ENCODE measurements at regions not wholly inside any gene's neighbourhood (a gene's known extent, or its start where the extent isn't known, plus 50 kb on each side); places are given as distances from the start of the nearest gene placed in this dataset.
"Not testable (repeated sequence)": the region's sequence is repeated elsewhere in the genome, so short reads cannot be mapped to it uniquely, and the experiment has no call there.

DNA sequence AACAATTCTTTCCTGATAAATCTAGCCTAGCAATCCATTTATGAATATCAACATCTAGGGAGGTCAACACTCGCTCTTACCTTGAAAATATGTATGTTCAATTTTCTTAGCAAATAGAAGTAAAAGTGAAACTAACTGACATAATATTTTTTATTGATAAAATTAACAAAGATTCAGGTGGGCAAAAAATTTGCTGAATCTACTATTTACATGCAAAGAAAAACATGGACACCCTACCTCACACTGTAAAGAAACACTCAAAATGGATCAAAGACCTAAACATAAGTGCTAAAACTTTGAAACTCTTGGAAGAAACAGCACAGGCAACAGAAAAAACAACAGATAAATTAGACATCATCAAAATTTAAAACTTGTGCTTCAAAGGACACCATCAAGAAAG, 151.6 kb upstream of the MYRIP start:
- no peak for DNase-seq

DNA sequence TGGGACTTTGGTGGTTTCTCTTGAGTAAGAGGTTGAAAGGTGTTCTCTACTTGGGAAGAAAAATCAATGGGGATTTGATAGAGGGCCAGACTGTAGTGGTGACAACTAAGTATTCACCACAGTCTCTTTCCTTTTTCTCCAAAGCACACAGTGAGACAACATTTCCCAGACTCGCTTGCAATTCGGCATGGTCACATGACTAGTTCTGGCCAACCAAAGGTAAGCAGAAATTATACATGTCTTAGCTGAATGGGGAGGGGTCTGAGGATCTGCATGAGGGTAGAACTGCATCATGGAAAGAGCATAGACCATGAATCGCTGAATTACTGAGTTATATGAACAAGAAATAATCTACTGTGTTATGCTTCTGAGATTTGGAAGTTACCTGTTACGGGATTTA, 144.5 kb upstream of the MYRIP start:
- DNase-seq = no peak

DNA sequence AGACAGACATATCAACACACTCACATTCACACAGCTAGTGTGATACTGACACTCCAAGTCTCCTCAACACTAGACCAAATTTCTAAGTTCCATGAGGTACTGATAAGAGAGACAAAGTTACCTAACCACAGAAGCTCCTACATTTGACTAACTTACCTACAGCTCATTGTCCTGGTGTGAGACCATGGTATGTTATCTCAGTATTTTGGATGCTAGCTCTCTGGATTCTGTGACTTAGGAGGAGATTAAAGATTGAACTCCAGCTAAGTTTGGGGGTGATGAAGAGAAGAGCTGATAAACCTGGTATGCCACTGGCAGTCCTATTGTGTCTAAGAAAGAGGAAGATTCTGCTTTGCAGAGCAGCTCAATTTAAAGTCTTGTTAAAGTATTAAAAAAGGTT, 144.0 kb upstream of the MYRIP start:
- no peak for DNase-seq

DNA sequence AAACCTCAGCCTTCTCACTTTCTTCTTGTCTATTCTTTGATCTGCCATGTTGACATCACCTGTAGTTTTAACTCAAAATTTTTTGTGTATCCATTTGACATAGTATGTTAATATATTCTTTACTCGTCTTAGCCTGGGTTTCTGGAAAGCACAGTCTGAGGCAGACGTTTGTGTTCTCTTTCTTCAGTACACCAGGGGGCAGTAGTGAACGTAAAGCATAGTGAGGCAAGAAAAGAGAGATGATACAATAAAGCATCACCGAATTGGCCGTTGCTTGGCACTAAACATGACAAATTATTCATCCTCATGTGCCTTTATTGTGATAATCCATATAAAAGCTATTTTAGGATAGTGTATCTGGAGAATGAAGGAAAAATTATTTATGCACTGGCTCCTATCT, 141.0 kb upstream of the MYRIP start:
- DNase-seq = peak; percentile 0 to 38

DNA sequence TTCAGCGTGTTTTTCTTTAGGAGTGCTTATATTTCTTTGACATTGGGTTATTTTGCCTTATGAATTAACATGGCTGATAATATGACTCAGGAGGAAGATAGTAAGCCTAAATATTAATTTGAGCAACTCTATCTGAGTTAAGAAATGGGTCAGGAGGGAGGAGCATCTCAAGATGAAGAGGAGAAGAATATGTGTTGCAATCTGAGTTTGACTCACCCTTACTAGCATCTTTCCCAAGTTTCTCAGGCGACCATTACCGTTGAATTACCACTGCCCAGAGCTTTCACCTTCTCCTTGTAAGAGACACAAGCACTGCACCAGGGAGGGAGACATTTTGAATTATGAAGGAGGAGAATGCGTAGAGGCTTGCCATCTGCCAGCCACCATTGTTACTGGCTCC, 138.3 kb upstream of the MYRIP start:
- DNase-seq = no peak

DNA sequence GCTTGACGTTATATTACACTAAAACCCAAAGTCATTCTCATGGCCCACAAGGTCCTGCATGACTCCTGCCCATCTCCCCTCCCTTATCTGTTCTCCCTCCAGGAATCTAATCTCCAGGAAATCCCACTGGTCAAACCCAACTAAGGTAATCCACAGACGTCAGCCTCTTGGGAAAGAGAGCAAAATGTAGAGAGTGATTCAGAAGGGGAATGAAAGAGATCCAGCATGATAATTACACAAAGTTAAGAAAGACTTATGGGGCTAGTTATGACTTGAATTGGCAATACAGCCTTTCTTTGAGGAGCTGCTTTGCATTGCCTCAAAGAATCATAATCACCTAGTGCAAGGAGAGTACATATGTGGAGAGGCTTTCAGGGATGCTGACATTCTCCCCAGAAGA, 137.8 kb upstream of the MYRIP start:
- no peak for DNase-seq

DNA sequence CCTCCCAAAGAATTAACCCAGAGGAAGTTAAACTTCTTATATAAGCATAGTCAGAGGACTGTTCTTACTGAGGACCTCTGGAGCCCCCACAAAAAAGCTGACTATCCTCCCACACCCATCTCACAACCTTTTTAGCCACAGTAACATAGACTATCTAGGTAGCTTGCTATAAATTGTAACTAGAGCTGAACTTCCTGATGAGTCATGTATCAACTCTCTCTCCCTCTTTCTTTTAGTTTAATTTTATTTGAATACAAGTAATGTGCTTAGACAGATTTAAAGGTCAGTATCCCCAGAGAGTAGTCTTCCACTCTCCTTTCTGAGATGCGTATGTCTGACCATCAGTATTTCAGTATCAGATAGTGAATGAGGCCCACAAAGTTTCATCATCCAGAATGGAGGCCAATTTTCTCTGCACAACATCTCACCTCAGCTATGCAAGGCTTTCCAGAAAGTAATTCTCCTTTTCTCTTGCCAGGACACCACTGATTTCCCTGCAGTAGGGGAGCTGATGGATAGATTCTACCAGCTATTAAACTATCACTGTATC, 104.0 kb upstream of the MYRIP start:
- DNase-seq = no peak

DNA sequence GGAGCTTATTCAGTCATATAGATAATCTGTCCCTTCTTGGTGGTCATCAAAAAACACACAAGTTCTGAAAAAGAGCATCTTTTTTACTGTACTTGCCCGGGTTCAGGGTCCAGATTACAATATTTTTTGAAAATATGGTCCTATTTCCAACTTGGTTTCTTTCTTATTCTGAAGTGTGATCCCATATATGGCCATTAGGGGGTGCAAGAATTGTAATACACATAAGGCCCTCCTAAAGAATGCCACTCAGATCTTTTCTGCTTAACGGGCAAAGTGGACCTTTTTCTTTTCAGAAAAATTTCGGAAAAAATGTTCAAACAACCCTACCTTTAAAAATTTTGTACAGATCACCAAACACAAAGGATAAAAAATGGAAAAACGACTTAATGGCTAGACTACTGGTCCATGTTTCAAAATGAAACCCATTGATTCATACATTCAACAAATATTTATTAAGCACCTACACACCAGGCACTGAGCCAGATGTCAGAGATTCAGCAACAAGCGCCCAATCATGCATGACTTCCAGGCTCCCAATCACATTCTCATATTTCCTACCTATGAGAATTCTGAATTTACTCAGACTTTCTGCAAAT, 102.0 kb upstream of the MYRIP start:
- DNase-seq = peak; percentile 2 to 5

DNA sequence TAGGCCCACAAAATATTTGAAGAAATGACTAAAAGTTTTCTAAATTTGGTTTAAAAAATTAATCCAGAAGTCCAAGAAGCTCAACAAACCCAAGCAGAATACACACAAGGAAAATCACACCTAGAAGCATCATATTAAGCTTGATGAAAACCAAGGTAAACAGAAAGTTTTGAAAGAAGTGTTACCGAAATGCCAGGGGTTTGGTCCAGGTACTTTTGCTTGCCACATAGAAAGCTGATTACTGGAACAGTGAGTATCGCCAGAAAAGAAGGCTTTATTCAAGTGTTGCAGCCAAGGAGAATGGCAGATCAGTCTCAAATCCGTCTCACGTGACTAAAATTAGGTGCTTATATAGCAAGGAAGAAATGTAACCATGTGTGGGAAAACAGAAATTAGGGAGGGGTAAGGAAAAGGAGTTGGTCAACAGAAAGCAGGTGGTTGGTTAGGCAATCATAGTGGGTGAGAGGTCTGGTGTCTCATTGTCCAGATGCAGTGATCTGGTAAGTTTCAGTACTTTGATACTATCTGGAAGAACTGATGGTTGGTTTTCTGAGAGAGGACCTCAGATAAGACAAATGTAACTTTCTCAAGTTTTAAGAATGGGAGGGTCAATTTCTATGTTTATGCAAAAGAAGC, 96.9 kb upstream of the MYRIP start:
- DNase-seq = no peak

DNA sequence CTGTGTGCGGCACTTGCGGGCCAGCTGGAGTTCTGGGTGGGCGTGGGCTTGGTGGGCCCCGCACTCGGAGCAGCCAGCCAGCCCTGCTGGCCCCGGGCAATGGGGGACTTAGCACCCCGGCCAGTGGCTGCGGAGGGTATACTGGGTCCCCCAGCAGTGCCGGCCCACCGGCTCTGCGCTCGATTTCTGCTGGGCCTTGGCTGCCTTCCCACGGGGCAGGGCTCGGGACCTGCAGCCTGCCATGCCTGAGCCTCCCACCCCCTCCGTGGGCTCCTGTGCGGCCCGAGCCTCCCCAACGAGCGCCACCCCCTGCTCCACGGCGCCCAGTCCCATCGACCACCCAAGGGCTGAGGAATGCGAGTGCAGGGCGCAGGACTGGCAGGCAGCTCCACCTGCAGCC, 96.1 kb upstream of the MYRIP start:
- DNase-seq = not testable (repeated sequence)

DNA sequence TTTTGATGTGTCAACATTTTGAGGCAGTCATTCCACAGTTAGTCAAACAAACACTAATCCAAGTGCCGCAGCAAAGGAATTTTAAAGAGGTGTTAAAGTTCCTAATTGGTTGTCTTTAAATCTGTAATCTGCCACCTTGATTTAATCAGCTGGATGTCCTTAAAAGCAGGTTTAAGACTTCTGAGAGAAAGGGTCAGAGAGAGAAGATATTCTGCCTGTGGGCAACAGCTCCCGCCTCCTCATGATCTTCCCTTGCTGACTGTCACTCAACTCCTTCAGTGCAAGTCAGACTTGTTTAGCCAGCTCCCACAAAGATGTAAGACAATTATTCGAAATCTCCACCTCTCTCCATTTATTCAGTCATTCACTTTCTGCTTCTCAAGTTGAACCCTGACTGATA, 92.6 kb upstream of the MYRIP start:
- DNase-seq = no peak

DNA sequence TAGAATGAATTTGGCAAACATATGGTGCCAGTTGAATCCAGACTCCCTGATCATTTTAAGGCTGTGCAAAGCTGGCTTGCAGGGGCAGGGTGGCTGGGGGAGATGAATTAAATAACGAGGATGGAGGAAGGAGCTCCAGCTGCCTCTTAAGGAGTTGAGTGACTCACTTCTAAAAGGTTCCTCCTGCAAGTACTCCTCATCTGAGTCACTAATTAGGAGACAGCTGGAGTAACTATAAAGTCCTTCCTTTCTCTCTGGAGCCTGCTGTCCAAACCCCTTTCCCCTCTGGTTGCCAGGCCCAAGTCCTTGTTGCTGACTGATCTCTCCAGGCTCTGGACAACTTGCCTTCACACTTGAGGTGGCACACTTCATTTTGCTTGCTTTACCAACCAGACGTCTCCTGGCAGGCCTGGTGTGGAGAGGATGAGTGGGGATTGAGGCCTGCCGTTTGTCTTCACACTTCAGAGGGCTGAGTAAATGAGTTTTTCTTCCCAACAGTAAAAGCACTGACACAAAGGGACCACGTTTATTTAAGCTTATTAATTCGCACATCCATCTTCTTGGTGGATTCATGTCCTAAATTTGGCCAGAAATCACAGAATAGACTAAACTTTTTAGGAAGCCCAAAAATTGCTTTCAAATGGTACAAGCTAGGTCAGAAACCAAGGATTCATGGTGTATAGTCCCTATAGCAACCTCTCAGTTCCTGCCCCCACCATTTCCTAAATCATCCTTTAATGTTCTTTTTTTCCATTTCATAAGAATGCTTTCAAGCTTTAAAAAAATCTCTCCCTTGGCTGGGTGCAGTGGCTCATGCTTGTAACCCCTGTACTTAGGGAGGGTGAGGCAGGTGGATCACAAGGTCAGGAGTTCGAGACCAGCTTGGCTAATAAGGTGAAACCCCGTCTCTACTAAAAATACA, 90.5 kb upstream of the MYRIP start:
- no peak for DNase-seq

DNA sequence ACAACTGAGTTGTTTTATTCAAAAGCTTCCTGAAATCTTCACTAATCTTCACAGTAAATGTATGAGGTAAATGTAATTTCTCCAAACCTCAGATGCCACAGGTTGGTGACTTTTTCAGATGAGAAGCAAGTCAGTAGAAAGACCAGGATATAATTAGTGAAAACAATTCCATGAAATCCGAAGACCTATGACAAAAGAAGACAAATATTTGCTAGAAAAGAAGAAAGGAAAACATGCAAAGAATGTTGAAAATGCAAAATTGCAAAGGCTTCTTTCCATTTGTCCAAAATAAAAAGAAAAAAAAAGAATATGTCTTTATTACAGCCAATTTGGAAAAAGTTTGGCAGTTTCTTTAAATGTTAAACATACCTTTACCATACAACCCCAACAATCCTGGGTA, 88.3 kb upstream of the MYRIP start:
- DNase-seq = no peak

DNA sequence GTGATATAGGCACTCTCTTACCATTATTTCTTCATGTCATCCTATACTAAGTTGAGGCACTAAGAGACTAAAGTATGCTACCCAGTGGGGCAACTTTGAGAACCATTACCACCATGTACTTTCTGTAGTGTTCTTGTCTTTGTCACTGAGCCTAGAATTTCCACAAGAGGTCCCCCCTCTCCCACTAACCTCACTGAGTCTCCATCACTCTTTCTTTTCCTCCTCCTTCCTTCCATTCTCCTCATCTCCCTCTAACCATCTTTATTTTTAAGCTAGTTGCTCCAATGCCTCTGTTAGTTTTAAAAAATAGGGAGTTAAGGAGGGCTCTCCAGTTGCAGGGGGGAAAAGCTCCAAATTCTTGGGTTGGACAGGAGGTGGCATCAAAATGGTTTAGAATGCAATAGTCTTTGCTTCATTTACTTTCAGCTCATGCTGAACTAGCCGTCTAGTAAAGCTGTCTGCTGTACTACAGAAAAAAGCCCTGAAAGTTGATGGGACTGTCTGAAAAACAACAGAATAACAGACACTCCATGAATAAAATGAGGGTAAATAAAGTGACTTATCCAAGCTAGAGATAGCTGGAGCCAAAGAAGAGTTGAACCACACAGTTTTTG, 85.1 kb upstream of the MYRIP start:
- no peak for DNase-seq

DNA sequence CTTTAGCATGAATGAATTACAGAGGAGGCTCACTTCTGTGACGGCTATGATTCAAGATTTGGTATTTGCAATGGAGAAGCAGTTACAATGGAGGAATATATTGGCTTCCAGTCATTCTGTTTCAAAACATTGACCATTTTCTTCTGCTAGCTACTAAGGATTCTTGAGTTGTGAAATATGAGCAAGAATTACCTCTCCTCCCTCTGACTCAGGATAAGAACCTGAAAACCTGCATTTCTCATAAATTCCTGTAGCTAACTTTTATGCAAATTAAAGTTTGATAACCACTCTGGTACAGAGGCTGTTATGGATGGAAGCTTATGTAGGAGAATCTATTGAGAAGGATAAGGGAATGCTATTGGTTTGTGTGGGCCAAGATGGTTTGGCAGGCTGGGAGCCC, 84.1 kb upstream of the MYRIP start:
- no peak for DNase-seq

DNA sequence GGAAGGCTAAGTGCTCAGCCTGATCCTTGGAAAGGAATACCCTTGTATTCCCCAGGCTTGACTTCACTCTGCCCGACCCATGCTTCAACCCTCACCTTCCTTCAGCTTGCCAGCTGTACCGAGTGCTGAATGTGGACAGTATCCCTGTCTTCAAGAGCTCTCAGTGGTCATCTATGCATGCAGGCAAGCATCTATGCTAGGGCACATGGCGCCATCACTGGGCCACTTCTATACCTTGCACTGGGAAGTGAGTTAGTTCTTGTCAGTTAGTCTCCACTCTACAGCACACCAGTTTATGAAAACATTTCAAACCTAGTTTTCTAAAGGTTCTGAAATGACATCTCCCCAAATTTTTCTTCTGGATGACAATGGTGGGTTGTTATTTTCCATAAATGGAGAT, 82.0 kb upstream of the MYRIP start:
- DNase-seq = no peak

DNA sequence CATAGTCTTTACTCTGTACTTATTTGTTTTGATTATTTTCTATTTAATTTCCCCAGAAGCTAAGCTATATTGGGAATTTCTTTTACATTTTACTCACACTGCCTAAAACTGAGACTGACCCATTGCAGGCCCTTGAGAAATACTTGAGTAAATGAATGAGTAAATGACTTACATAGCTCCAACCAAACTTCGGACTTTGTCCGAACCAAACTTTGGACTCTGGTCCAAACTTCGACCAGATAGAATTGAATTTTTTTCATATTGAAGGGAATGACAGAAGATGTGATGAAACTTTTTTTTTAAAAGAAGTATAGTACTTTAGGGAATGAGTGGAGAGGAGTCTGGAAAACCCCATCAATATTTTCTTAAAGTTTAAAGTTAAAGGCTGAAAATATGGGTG, 75.6 kb upstream of the MYRIP start:
- DNase-seq = no peak

DNA sequence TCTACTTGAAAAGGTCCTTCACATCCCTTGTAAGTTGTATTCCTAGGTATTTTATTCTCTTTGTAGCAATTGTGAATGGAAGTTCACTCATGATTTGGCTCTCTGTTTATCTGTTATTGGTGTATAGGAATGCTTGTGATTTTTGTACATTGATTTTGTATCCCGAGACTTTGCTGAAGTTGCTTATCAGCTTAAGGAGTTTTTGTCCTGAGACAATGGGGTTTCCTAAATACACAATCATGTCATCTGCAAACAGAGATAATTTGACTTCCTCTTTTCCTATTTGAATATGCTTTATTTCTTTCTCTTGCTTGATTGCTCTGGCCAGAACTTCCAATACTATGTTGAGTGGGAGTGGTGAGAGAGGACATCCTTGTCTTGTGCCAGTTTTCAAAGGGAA, 69.8 kb upstream of the MYRIP start:
- not testable (repeated sequence) for DNase-seq

DNA sequence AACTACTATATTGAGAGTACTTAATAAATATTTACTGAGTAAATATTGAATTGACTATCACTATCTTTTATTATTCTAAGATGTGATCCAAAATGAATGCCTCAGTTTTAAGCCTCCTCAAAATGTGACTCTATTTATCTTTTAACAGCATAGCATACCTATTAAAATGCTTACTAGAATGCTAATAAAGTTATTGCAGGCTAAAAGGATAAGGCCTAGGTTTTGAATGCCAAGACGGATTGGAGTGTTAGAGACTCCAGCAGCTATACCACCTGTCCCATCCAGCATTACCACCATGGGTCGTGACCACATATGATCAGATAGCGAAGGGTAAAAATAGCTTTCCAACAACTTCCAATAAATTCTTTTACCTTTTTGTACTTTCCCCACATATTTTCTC, 64.7 kb upstream of the MYRIP start:
- DNase-seq = no peak

DNA sequence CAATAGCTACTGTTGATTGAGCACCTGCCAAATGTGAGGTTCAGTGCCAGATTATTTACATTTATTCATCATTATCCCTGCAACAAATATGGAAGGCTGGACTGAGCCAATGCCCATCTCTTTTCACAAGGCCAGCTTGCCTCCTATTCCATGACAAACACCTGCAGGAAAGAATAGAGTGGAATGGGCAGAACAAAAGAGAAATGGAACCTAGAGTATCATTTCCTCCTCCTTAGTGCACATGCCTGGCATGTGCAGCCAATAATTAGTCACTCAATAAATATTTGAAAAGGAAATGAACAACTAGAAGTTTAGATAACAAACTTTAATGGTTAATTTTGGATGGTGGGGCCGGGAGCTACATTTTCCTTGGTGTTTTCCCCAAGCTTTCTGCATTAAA, 61.4 kb upstream of the MYRIP start:
- DNase-seq = no peak

DNA sequence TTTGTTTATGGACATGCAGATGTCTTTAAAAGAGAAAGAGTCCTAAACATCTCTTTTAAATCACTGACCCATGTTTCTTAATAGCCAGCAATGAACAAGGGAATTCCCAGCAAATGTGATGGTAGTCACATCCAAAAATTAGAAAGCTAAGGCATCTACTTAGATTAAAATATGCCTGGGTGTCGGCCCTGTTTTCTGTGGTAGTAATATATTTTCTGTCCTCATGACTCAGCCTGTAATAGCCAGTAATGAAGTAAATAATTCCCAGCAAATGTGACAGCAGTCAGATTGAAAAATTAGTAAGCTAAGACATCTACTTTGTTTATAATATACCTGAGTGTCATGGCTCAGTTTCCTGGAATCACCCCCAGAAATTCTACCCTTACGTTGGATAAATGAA, 60.6 kb upstream of the MYRIP start:
- no peak for DNase-seq

DNA sequence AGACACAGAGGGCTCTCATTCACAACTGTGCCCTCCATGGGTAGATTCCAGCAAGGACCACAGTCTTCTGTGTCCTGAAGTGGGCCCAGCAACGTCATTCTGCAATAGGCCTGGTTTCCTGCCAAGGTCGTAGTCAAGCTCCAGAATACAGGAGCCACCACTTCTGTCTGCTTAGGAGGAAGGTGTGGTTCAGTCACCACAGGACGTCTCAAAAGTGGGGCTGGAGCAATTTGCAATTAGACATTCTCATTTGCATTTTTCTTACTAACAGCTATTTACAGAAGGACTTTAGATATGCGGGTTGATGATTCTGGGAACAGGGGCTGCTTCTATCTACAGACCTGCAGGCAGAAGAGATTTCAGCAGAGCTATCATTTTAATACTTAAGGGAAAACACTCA, 58.7 kb upstream of the MYRIP start:
- DNase-seq = no peak

DNA sequence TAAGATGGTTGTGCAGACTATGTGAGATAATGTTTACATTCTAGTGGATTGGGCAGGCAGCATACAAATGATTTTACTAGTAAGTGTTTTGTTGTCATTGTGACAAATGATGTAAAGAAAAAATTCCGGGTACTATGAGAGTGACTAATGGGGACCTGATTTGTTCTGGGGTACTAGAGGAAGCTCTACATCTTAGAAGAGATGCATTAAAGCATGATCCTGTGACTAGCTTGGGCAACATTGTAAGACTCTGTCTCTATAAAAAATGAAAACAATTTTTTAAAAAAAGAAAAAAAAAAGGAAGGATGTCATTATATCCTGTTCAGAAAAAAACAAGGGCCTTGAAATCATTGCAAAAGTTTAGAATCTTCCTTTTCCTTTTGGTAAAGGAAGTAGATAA, 58.1 kb upstream of the MYRIP start:
- no peak for DNase-seq

All from NCI-H446 (cell line).